Heart right ventricle (tissue), 16 donors: ENCODE measurements at regions not wholly inside any gene's neighbourhood (a gene's known extent, or its start where the extent isn't known, plus 50 kb on each side); places are given as distances from the start of the nearest gene placed in this dataset.

Experiments used
- ATAC-seq, 8 donors: fragments of 200-7000 bp; cut with Tn5 transposase; one replicate each; pipeline ENCODE4 v1.9.1; 2020; ENCODE audit warnings: mild to moderate bottlenecking in 8 of 8, moderate library complexity in 8 of 8, moderate number of reproducible peaks in 1 of 8
- DNase-seq, 2 donors: peaks; one replicate each; pipeline ENCODE4 v3.0.0-alpha.2; 2020
- H3K27ac ChIP-seq, 10 donors: fragments of 200-600 bp; sonication (generic) in 2 of 10; one replicate each; pipeline versions ENCODE4 v1.5.0 to v1.8.0; 2020 to 2022; ENCODE audit warnings: mild to moderate bottlenecking in 3 of 10
- H3K27me3 ChIP-seq, 7 donors: fragments of 200-600 bp; one replicate each; pipeline ENCODE4 v1.8.0; 2021 to 2022; ENCODE audit warnings: mild to moderate bottlenecking in 2 of 7
- H3K36me3 ChIP-seq, 9 donors: fragments of 200-600 bp; sonication (generic) in 1 of 9; one replicate each; pipeline versions ENCODE4 v1.5.0 to v1.8.0; 2020 to 2022; ENCODE audit warnings: mild to moderate bottlenecking in 2 of 9
- H3K4me1 ChIP-seq, 9 donors: fragments of 200-600 bp; sonication (generic) in 1 of 9; one replicate each; pipeline versions ENCODE4 v1.5.0 to v1.8.0; 2020 to 2022; ENCODE audit warnings: mild to moderate bottlenecking in 4 of 9
- H3K4me3 ChIP-seq, 10 donors: fragments of 200-600 bp; sonication (generic) in 2 of 10; one replicate each; pipeline versions ENCODE4 v1.5.0 to v1.8.0; 2020 to 2022; ENCODE audit warnings: mild to moderate bottlenecking in 7 of 10, moderate library complexity in 2 of 10
- H3K9me3 ChIP-seq, 11 donors: fragments of 200-600 bp in 10 of 11; sonication (generic) in 2 of 11; one replicate each; pipeline versions ENCODE4 v1.5.0 to v1.8.0; 2013 to 2022; ENCODE audit warnings: mild to moderate bottlenecking in 2 of 11, control low read depth in 1 of 11, moderate library complexity in 1 of 11
- CTCF ChIP-seq, 9 donors: fragments of 200-600 bp; sonication (generic) in 2 of 9; IDR thresholded peaks; one replicate each; pipeline versions ENCODE4 v1.5.0 to v1.8.0; 2021 to 2022; ENCODE audit warnings: antibody characterized with exemption in 9 of 9, mild to moderate bottlenecking in 5 of 9, moderate library complexity in 1 of 9
- WGBS, 2 donors: extraction: QIAGEN DNeasy Blood & Tissue Kit; methylation state at CpG; one replicate each; pipeline ENCODE4 v1.1.7; 2013; ENCODE audit warnings: inconsistent platforms in 1 of 2; 5-methylcytosine and 5-hydroxymethylcytosine counted together
- intact Hi-C, 10 donors: fragments of 100-400 bp; cut with DNase I; formaldehyde crosslinking; loops; one replicate each; pipeline versions ENCODE4 v1.11.1 to v1.14.2; 2022
- donor health status: Arrhythmogenic right ventricular cardiomyopathy.
- donor health status: ischemic (EF 13 %, LVEDD 7.1; RV severe dilation, severe dysfunction).
- donor health status: healthy with polysubstance abuse.
- donor health status: DM: no; HTN: yes; CAD: no.
- donor health status: DM: no; HTN: no; CAD: no.
- donor health status: ischemic (EF 25% LVEDD 6.9; RV normal size, moderate dysfunction).
- donor health status: ischemic (EF 25% LVEDD 5.7; RV mildly dilated, moderate dysfunction).
- donor health status: healthy.
- donor health status: DM: yes; HTN: yes; CAD: no.
- donor health status: Ischemic cardiomyopathy.
- donor health status: ischemic (EF 35%, LVEDD 5.7; RV mildly dilated, moderate dysfunction).
- donor health status: nonischemic (EF 11% LVEDD 7.7; RV severe dilation, severe dysfunction).
- donor health status: DM: yes; HTN: yes; CAD: no.
- donor health status: PGD.
- donor health status: ischemic (EF 29% LVEDD 5.4; RV normal size, mild dysfunction).
- donor health status: nonischemic (EF 23%, LVEDD 6.1; RV moderate dilation, normal function).

GRCh38 chr7:63114371-63114985 is 884.2 kb upstream of the ZNF722 start:
- TF ChIP-seq CTCF (IDR thresholded peaks at IDR 0.05), result no peak

More at GRCh38 chr7:63114371-63114985, 884.2 kb upstream of the ZNF722 start:
- ATAC-seq, result no peak
- Histone ChIP-seq H3K27me3 (no peaks in the 10 kb centered on the region), H3K36me3 (no peaks in the 10 kb centered on the region), H3K4me3 (no peak overlapping the region), H3K4me1 (no peaks in the 10 kb centered on the region), H3K27ac (no peak overlapping the region), H3K9me3 (peaks cover 0 to 82% (median 0%) of the 10 kb centered on the region in 11 donors)
- 58 to 69% methylated on average over 54 to 56 of the region's 56 CpGs for WGBS, 2 donors
- no peak for DNase-seq
- intact Hi-C loops, result no loop called here
